Right renal pelvis (tissue), 4 donors: ENCODE measurements at regions not wholly inside any gene's neighbourhood (a gene's known extent, or its start where the extent isn't known, plus 50 kb on each side); places are given as distances from the start of the nearest gene placed in this dataset.
A peak's percentile ranks its signal among the peaks of the same experiment; 100 is the strongest.
"Not testable (repeated sequence)": the region's sequence is repeated elsewhere in the genome, so short reads cannot be mapped to it uniquely, and the experiment has no call there.

Experiments
- DNase-seq, 4 donors: peaks; one replicate each; pipeline ENCODE4 v3.0.0-alpha.2; 2013; ENCODE audit warnings: low read depth in 4 of 4, low spot score in 3 of 4, missing footprints in 1 of 4

DNA sequence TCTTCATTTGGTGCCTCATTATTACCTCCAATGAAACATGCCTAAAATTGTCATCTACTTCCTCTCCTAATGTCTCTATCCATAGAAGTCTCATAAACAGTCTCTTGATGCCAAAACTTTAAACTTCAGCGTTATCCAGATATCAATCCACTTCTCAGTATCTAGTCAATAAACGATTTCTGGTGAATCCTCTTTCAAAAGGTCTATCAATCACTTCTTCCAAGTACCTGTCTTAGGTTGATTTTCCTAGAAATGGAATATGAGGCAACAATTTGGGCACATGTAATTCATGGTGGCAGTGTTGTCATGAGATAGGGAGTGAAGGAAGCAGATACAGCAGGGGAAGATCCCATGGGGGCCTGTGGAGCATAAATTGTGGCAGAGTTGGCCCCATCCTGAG lies 348.5 kb upstream of the POU1F1 start:
- no peak for DNase-seq

DNA sequence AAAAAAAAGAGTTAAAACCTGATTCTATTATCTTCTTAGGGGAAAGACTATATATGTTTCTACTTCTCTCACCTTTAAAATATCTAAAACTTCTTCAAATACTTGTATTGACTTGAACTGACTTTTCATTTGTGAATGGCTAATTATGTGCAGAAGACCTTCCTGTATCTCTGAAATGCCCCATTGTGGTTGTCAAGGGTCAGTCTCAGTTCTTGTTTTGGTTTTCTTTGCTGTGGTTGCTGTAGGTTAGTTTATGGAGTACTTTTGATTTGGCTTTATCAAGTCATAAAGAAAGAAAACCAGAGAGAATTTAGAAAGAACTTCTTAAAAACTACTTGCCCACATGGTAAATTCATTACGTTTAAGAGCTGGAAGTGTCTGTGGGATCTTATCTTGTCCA lies 345.3 kb upstream of the POU1F1 start:
- DNase-seq = no peak

DNA sequence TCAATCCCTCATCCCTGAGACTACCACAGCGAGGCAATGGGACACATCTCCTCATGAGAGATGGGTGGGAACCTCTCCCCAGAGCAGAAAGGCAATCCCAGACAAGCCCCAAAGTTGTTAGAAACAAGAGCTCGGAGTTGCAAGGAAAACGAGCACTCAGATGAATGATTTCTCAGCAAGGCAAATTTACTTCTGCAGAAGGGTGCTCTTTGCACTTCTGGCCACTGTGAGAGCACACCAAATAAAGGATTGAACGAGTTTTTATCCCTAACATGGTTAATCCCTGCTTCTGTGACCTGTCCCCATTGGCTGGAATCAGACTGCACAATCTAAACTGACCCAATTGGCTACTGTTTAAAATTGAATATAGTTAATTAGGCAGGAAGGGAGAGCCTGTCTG lies 339.1 kb upstream of the POU1F1 start:
- DNase-seq = no peak

DNA sequence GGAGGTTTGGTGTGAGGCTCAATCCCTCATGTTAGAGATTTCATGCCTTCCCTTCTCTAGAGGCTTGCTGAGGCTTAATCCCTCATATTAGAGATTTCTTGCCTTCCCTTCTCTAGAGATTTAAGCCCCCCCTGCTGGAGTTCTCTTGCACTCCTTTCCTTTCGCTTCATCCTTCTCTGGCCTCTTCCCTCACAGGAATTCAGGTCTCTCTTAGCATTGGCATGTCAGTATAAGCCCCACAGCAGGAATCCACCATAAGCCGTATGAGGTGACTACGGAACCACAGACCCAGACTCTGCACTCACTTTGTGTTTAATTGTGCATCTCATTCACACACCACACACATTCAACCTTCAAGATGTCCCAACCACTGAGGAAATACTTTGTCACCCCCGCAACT lies 338.6 kb upstream of the POU1F1 start:
- no peak for DNase-seq

DNA sequence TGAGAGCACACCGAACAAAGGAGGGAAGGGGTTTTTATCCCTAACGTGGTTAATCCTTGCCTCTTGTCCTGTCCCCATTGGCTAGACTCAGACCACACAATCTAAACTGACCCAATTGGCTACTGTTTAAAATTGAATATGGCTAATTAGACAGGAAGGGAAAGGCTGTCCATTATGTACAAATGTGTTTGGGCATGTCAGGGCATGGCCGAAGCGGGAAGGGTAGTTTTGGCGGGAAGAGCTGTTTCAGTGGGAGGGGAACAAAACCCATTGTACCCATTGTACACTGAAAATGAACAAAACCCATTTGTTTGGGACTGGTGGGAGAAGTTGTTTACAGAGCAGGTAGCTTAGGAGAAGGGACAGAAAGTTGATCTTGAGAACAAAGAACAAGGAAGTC lies 330.9 kb upstream of the POU1F1 start:
- no peak for DNase-seq

DNA sequence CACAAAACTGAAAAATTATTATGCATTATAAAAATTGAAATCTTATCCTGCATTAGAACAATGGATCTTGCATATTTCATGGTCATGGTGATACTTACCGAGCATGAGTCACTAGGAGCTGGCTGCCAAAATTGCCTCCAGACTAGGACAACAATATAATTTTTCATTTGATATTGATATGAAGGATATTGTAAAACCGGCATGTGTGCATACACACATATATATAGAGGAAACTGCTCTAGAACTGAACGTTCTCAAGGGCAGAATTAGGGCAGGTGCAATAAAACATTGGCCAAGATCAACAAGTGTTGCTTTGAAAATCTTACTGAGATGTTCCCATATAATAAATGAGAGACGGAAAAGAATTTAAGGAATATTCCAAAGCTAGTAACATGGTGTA lies 319.4 kb upstream of the POU1F1 start:
- DNase-seq = no peak

DNA sequence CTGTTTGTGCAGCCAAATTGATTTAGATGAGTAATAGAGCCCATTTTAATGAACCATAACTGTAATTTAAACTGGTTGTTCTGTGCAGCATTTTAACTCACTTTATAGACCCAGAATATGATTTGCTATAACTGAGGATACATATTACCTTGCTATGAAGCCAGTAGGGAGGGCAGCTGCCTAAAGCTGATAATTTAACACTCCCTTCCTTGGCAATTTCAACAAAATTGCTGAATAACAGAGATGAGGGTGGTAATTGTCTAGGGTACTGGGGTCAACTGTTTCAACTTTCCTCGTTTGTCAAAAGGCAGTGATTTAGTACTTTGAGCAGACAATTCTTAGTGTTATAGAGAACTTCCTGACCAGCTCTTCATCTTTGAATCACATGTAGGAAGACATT lies 304.9 kb upstream of the POU1F1 start:
- DNase-seq = peak in 1 of 4 donors; percentile 3

DNA sequence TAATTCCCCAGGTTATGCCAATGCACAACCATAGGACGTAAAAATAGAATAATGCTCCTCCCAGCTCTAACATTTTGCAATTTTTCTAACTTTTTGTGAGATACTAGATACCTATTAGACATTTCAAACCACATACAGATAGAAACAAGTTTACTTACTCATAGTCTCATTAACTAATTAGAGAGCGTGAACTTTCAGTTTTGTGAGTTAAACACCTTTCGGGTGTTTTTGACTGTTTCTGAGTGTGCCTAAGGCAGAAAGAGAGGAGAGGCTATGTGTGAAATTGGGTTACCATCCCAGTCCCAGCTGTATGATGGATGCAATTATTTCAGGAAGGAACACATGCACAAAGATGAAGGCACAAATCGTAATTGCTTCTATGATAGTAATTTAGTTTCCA lies 300.4 kb upstream of the POU1F1 start:
- no peak for DNase-seq

DNA sequence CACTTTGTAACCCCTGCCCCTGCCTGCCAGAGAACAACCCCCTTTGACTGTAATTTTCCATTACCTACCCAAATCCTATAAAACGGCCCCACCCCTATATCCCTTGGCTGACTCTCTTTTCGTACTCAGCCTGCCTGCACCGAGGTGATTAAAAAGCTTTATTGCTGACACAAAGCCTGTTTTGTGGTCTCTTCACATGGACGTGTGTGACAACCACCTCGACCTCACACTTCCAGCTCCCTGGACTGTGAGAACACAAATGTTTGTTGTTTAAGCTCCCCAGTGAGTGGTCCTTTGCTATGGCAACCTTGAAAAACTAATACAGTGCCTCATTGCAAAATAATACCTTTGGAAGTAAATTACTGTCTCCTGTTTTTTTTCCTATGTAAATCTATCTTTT lies 299.2 kb upstream of the POU1F1 start:
- no peak for DNase-seq

DNA sequence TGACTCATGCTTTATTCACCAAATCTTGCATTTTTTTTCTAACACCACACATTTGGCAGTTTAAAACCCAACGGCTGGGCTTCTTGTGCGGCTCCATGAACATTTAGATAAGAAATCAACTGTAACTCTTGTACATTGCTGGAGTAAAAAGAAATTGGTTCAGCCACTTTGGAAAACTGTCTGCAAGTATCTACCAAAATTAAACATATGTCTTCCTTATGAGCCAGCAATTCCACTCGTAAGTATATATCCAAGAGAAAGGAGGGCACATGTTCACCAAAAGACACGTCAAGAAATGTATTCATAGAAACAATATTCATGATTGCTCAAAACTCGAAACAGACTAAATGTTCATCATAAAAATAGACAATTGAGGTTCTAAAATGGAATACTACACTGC lies 291.9 kb upstream of the POU1F1 start:
- no peak for DNase-seq

DNA sequence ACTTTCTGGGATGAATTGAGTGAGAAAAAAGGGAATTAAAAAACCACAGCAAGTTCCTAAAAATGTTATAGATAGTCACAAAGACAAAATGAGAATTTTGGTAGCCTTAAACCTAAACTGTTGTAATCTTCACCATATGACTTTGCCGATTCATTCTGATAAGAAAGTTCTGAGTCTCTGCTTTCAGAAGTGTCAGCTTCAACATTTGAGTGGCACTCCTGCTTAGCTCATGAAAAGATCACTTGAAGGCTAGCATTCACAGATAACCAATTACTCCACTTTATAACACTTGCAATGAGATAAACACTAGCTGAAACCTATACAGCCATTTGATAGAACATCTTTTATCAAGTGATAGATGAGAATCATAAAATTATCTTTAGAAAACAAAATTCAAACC lies 288.1 kb upstream of the POU1F1 start:
- DNase-seq = no peak

DNA sequence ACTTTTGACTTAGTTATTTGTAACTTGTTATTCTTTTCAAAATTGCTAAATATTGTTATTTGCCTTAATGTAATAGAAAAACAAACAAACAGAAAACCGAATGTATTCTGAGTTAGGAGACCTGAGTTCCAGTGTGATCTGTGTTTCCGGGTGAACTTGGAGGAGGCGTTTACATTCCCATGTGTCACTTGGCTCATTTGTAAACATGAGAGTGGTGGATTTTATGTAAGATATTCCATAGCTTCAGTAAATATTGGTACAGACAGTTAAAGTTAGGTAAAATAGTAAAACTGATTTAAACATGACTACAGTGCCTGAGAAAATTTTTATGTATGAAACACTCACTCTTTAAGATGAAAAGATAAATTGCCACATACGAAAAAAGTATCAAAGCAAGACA lies 287.3 kb upstream of the POU1F1 start:
- no peak for DNase-seq

DNA sequence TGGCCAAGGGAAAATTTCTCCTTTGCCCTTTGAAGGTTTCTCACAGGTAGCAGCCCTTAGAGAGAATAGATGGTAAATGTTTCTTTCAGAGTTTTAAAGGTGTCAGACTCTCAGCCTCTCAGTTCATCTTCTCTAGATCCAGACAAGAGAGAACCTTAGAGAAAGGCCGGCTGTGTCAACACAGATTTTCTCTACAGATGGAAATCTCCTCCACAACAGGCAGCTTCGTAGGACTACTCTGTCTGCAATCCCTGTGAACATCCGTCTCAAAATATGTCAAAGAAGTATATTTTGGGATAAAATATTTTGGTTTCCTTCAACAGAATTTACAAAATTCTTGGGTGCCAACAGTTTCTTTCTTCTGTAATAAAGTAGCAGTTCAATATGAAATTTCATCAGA lies 282.1 kb upstream of the POU1F1 start:
- DNase-seq = no peak

DNA sequence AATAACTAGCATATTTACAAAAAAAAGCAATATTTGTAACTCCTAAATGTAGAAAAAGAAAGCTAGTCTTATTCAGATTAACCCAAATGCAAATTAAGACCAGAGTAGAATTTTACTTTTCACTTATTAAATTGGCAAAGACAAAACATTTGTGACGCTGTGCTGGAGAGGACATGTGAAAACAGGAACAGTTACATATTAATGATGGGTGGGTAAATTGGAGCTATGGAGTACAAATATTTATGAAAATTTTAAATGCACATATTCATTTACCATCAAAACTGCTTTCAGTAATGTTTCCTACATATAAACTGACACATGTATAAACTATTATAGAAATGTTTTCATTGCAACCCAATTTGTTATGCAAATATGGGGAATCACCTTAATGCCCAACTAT lies 278.9 kb upstream of the POU1F1 start:
- no peak for DNase-seq

DNA sequence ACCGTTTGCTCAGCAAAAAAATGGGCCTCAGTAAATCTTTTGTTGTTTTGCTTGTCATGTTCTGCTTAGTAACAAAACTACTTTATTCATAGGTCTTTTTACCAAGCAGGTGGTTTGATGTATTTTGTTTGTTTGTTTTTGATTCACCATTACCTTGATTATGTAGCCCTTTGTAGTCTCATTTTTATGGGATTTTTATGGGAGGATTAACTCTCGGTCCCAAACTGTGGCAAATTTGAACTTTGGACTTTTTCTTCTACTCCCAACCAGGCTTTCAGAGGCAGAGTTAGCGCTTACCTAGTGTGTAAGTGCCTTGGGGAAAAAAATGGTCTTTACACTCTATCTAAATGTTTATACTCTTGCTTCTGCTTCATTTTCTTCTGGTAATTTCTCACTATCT lies 276.7 kb upstream of the POU1F1 start:
- DNase-seq = no peak

DNA sequence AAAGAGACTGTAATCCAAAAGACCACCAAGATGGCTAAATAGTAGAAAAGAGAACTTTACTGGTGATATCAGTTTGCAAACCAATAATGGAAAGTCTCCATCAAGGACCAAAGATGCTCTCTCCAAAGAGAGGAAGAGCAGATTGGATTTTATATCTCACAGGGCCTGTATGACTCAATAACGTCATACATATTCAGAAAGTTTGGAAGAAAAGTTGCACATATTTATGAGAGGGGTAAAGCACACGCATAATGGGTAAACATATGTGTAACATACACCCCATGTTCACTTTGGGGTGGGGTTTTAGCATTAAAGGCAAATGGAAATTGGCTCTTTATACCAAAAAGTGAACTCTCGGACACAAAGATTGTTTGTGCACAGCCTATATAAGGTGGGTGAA lies 274.5 kb upstream of the POU1F1 start:
- DNase-seq = no peak

DNA sequence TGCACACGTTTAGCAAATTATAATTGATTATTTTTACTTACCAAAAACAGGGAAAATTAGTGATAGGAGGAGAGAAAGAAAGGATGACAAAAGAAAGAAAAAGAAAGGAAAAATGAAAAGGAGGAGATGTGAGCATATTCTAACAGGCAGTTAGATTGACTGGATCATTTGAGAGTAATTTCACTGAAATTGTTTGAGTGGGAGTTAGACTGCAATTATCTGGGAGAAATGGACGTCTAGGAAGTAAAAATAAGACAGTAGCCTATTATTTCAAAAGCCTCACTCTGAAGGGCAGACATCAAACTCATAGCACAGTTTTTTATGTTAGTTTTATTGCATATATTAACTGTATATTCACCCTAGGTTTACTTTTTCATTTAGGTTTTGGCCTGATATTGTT lies 272.8 kb upstream of the POU1F1 start:
- no peak for DNase-seq

DNA sequence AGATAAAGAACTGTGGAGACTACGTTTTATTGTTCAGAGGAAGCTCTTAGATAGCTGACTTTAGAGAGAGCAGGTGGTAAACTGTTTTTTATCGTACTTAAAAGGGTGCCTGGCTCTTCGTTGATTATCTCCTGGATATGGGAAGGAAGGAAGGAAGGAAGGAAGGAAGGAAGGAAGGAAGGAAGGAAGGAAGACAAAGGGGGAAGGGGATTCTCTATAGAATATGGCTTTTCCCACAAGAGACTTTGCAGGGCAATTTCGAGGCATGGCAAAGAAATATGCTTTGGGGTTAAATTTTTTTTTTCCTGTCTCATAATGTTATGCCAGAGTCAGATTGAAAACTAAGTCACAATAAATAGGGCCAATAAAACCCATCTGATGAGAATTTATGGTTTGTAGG lies 271.9 kb upstream of the POU1F1 start:
- no peak for DNase-seq

DNA sequence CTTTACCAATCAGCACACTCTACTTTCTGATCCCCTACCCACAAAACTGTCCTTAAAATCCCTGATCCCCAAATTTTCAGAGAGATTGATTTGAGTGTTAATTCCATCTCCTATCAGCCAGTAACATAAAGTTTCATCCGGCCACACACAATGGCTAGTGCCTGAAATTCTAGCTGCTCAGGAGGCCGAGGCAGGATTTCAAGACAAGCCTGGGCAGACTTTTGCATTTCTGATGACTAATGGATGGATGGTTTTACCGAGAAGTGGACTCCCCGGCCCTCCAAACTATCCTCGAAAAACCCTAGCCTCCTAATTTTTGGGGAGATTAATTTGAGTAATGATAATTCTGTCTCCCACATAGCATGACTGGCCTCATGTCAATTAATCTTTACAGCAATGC lies 269.8 kb upstream of the POU1F1 start:
- no peak for DNase-seq

DNA sequence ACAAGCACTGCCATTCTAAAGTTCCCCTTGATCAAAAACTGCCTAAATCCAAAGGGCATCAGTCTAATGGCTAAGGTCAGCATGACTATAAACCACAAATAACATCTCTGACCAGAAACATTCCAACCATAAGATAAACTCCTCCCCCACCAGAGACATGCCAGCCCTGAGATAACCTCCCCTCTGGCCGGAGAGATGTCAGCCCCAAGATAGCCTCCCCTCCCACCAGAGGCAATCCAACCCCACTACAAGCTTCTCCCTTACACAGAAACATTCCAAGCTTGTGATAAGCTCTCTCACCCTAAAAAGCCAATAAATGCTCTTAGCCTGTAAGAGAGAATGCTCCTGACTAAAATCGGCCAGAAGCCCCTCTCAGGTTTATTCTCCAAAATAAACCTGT lies 267.0 kb upstream of the POU1F1 start:
- not testable (repeated sequence) for DNase-seq

DNA sequence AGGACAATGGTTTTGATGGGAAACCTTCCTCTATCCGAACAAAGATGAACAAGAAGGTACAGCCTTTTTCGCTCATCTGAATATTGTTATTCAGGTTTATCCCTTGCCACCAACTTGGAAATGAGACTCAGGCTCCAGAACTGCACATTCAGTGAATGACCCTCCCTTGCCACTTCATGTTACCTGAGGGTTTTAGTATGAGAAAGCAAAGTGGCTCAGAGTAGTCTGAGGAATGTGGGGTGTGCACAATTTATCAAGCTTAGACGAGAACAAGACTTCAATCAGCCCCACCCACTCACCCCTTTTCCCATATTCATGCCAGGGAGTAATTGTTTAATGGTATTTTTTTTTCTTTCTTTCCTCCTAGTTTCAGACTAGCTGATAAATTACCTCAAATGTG lies 265.3 kb upstream of the POU1F1 start:
- DNase-seq = no peak

DNA sequence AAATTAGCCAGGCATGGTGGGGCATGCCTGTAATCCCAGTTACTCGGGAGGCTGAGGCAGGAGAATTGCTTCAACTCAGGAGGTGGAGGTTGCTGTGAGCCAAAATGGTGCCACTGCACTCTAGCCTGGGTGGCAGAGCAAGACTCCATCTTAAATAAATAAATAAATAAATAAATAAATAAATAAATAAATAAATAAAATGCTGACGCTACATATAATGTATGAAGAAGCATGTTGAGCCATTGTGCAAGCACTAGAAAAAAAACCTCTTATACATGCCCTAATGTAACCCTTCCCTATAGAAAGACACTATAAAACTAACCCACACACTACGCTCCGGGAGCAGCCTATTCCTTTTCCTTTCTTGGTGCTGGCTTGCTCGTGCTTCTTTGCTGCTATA lies 262.3 kb upstream of the POU1F1 start:
- not testable (repeated sequence) for DNase-seq

DNA sequence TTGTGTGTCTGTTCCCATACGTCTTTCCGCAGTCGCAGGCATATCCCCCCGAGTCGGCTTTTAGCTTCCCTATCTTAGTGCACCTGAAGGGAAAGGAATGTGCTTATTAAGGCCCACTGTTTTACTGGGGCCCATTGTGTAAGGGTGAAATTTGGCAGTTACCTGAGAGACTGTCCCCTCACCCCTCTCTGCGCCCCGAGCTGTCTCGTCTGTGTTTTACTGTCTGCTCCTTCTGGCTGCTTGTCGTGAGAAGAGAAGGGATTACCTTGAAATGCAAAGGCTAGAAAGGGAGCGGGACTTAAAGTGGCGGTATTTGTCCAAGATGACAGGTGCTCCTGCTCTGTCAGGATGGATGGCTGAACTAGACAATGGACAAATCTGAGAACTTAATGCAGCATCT lies 233.0 kb upstream of the POU1F1 start:
- no peak for DNase-seq

DNA sequence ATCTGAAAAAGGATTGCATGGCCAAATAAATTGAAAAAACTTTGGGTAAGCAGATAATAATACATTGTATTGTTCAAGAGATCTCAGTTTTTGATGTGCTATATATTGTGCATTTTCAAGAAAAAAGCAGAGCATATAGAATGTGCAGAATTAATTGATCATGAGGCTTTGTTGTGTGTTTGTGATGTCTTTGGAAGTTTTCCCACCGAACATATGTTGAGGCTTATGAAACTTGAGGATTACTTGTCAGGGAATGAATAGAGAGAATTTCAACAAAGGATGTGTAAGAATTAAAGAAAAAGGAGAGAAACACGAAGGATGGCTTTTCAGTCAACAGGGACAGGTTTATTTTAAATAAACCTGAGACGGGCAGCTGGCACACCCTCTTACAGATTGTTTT lies 232.5 kb upstream of the POU1F1 start:
- no peak for DNase-seq
